ENCODE measurements at regions not wholly inside any gene's neighbourhood (a gene's known extent, or its start where the extent isn't known, plus 50 kb on each side); places are given as distances from the start of the nearest gene placed in this dataset.

GRCh38 chr4:147015491-147015890 lies 69.8 kb upstream of the TTC29 start:
- TF ChIP-seq, protein P1, sequence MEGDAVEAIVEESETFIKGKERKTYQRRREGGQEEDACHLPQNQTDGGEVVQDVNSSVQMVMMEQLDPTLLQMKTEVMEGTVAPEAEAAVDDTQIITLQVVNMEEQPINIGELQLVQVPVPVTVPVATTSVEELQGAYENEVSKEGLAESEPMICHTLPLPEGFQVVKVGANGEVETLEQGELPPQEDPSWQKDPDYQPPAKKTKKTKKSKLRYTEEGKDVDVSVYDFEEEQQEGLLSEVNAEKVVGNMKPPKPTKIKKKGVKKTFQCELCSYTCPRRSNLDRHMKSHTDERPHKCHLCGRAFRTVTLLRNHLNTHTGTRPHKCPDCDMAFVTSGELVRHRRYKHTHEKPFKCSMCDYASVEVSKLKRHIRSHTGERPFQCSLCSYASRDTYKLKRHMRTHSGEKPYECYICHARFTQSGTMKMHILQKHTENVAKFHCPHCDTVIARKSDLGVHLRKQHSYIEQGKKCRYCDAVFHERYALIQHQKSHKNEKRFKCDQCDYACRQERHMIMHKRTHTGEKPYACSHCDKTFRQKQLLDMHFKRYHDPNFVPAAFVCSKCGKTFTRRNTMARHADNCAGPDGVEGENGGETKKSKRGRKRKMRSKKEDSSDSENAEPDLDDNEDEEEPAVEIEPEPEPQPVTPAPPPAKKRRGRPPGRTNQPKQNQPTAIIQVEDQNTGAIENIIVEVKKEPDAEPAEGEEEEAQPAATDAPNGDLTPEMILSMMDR (IDR thresholded peaks at IDR 0.05), result no peak
- TF ChIP-seq POLR2A (IDR thresholded peaks at IDR 0.05), result no peak
